Stomach (tissue), 8 donors: ENCODE measurements at regions not wholly inside any gene's neighbourhood (a gene's known extent, or its start where the extent isn't known, plus 50 kb on each side); places are given as distances from the start of the nearest gene placed in this dataset.

Experiments
- DNase-seq, 2 donors: peaks; one replicate each; pipeline versions ENCODE4 v3.0.0 to v3.0.0-alpha.2; 2013 to 2019
- H3K27ac ChIP-seq, 5 donors: fragments of 200-600 bp in 4 of 5; sonication (generic) in 4 of 5; one replicate each; pipeline ENCODE4 v1.5.1; 2013 to 2019; ENCODE audit warnings: mild to moderate bottlenecking in 1 of 5, moderate library complexity in 1 of 5
- H3K27me3 ChIP-seq, 3 donors: fragments of 200-600 bp; sonication (generic); one replicate each; pipeline ENCODE4 v1.5.1; 2017 to 2019; ENCODE audit warnings: mixed run types in 1 of 3
- H3K36me3 ChIP-seq, 4 donors: fragments of 200-600 bp; sonication (generic); 1 replicate in 3 of 4; 2 replicates in 1 of 4; pipeline ENCODE4 v1.5.1; 2016 to 2019
- H3K4me1 ChIP-seq, 4 donors: fragments of 200-600 bp; sonication (generic); one replicate each; pipeline ENCODE4 v1.5.1; 2016 to 2019
- H3K4me3 ChIP-seq, 4 donors: fragments of 200-600 bp; sonication (generic) in 3 of 4; one replicate each; pipeline ENCODE4 v1.5.1; 2016 to 2019; ENCODE audit warnings: mild to moderate bottlenecking in 1 of 4
- H3K9me3 ChIP-seq, 4 donors: fragments of 200-600 bp; sonication (generic); one replicate each; pipeline ENCODE4 v1.5.1; 2016 to 2019
- EP300 ChIP-seq: sonication (generic); formaldehyde crosslinking; IDR thresholded peaks from one replicate; pipeline ENCODE4 v1.6.1; 2017; ENCODE audit warnings: antibody characterized with exemption
- POLR2A ChIP-seq, 4 donors: fragments of 450-650 bp; IDR thresholded peaks; one replicate each; pipeline ENCODE4 v1.6.1; 2016; ENCODE audit warnings: antibody characterized with exemption in 4 of 4, control low read depth in 2 of 4, mild to moderate bottlenecking in 1 of 4, moderate library complexity in 1 of 4
- POLR2AphosphoS5 ChIP-seq, 3 donors: sonication (generic); formaldehyde crosslinking; IDR thresholded peaks; one replicate each; pipeline ENCODE4 v1.6.1; 2016; ENCODE audit warnings: antibody characterized with exemption in 3 of 3
- WGBS, 5 donors: extraction: QIAGEN DNeasy Blood & Tissue Kit in 3 of 5; methylation state at CpG; one replicate each; pipeline versions ENCODE4 v1.1.5 to v1.1.7; 2013 to 2018; 5-methylcytosine and 5-hydroxymethylcytosine counted together
- intact Hi-C: fragments of 100-400 bp; cut with DNase I; formaldehyde crosslinking; loops from one replicate; pipeline ENCODE4 v1.15.1; 2023; ENCODE audit warnings: low total_unique reads
- TF ChIP-seq, protein P1 (sequence below), 7 experiments: fragments of 450-650 bp in 4 of 7; fragments of 200-600 bp in 3 of 7; sonication (generic) in 3 of 7; IDR thresholded peaks; one replicate each; pipeline ENCODE4 v1.5.1; 2016 to 2019; ENCODE audit warnings: antibody characterized with exemption in 7 of 7, control low read depth in 2 of 7, mild to moderate bottlenecking in 1 of 7
- donor health status: healthy with polysubstance abuse.
- donor health status: Bipolar disorder and iron deficiency.
- donor health status: healthy.

DNA sequence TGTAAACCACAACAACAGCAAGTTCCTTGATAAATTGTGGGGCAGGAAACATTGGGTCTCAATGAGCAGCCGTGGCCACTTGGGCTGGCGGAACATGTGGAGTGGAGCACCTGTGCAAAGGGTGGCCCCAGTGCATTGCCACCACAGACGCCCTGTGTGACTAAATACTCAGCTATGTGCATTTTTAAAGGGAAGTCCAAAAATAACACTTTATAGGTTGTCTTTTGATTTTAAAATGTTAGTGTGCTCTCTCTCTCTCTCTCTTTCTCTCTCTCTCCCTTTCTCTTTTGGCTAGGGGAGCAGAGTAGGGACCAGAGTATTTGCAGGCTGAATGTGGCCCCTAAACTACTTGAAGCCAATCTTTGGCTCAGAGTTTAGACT is 236.3 kb downstream of the BCAS1 start:
- no peak overlapping the region for H3K4me3 ChIP-seq
- TF ChIP-seq POLR2A (IDR thresholded peaks at IDR 0.05) (no peak), POLR2AphosphoS5 (IDR thresholded peaks at IDR 0.05) (no peak), EP300 (no peak)
- TF ChIP-seq, protein P1, sequence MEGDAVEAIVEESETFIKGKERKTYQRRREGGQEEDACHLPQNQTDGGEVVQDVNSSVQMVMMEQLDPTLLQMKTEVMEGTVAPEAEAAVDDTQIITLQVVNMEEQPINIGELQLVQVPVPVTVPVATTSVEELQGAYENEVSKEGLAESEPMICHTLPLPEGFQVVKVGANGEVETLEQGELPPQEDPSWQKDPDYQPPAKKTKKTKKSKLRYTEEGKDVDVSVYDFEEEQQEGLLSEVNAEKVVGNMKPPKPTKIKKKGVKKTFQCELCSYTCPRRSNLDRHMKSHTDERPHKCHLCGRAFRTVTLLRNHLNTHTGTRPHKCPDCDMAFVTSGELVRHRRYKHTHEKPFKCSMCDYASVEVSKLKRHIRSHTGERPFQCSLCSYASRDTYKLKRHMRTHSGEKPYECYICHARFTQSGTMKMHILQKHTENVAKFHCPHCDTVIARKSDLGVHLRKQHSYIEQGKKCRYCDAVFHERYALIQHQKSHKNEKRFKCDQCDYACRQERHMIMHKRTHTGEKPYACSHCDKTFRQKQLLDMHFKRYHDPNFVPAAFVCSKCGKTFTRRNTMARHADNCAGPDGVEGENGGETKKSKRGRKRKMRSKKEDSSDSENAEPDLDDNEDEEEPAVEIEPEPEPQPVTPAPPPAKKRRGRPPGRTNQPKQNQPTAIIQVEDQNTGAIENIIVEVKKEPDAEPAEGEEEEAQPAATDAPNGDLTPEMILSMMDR (IDR thresholded peaks at IDR 0.05): no peak
- H3K27ac ChIP-seq: peak overlapping the region in 1 of 5 donors; percentile 4
- H3K36me3 ChIP-seq: no peaks in the 10 kb centered on the region
- intact Hi-C loops: no loop called here
- DNase-seq: no peak
- WGBS, 5 donors: 82 to 90% (median 88%) methylated on average over 3 of the region's 3 CpGs
- no peaks in the 10 kb centered on the region for H3K27me3 ChIP-seq
- no peaks in the 10 kb centered on the region for H3K9me3 ChIP-seq
- H3K4me1 ChIP-seq: peaks cover 6 to 28% (median 18%) of the 10 kb centered on the region in 4 donors

DNA sequence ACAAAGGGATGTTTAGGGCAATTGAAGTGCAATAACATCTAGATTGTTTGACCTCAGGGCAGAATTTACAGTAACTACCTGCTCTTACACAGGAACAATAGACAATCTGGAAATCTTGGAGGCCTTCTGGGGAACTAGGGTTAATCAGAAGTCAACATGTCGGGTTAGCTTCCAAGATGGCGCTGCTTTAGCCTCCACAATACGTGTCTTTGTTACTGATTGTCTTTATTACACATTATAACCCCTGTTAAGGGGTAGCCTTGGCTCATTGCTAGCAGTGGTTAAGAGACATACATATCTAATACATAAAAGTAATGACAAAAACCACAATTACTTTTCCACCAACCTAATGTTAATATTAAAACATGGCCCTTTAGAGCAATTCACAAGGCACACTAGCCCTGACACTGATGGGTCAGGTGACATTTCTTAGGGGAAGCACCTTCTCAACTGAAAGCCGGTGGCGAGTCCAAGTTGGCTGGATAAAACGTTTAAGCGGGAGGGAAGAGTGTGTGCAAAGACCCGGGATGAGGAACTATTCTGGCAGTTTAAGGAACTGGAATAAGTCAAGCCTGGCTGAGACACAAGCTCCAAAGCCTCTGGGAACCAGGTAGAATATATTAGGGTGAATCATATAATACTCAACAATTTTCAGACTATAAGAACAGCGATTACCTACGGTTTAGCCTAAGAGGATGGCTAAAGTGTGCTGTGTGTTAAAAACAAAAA is 236.9 kb downstream of the BCAS1 start:
- H3K36me3 ChIP-seq: no peaks in the 10 kb centered on the region
- no peak for TF ChIP-seq POLR2A (IDR thresholded peaks at IDR 0.05)
- no peak for TF ChIP-seq POLR2AphosphoS5 (IDR thresholded peaks at IDR 0.05)
- TF ChIP-seq, protein P1 (IDR thresholded peaks at IDR 0.05): no peak
- no peak for TF ChIP-seq EP300
- DNase-seq: no peak
- H3K27me3 ChIP-seq: no peaks in the 10 kb centered on the region
- no peaks in the 10 kb centered on the region for H3K9me3 ChIP-seq
- peaks cover 6 to 28% (median 19%) of the 10 kb centered on the region in 4 donors for H3K4me1 ChIP-seq
- intact Hi-C loops: no loop called here
- no peak overlapping the region for H3K4me3 ChIP-seq
- 77 to 90% (median 83%) methylated on average over 10 of the region's 10 CpGs for WGBS, 5 donors
- peak overlapping the region in 1 of 5 donors; percentile 4 for H3K27ac ChIP-seq

DNA sequence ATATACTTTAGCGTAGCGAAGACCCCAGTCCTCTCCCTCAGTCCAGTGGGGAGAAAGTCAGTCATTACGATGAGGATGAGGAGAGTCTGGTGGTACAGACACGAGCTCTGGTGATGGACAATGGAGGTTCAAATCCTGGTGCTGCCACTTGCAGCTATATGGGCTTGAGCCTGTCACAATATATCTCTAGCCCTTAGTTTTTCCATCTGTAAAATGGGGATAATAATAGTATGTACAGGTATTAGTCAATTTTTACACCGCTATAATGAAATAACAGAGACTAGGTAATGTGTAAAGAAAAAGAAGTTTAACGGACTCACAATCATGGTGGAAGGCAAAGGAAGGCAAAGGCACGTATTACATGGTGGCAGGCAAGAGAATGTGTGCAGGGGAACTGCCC is 237.9 kb downstream of the BCAS1 start:
- no peaks in the 10 kb centered on the region for H3K27me3 ChIP-seq
- no peak for DNase-seq
- H3K9me3 ChIP-seq: no peaks in the 10 kb centered on the region
- no peaks in the 10 kb centered on the region for H3K36me3 ChIP-seq
- 94 to 99% (median 96%) methylated on average over 7 of the region's 7 CpGs for WGBS, 5 donors
- no peak overlapping the region for H3K4me3 ChIP-seq
- H3K27ac ChIP-seq: no peak overlapping the region
- peaks cover 6 to 33% (median 22%) of the 10 kb centered on the region in 4 donors for H3K4me1 ChIP-seq
- TF ChIP-seq EP300: no peak
- TF ChIP-seq POLR2A (IDR thresholded peaks at IDR 0.05): no peak
- no peak for TF ChIP-seq POLR2AphosphoS5 (IDR thresholded peaks at IDR 0.05)
- TF ChIP-seq, protein P1 (IDR thresholded peaks at IDR 0.05): no peak
- intact Hi-C loops: no loop called here

DNA sequence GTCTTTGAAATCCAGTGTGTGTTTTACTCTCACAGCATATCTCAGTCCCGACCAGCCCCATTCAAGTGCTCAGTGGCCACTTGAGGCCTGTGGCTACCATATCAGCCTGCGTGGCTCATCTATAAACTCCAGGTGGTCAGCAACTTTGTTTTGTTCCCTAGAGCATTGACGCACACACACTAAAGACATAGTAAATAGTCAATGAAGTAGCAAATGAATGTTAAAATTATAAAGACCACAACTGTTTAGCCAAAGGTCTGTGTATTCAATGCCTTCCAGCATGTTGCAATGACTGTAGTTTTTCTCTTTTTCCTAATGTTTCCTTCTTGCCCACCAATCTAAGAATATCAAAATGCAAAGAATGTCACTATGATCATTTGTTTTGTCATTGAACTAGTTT is 238.2 kb upstream of the ZNF217 start:
- Histone ChIP-seq H3K27me3 (no peaks in the 10 kb centered on the region), H3K27ac (no peak overlapping the region), H3K9me3 (no peaks in the 10 kb centered on the region), H3K4me3 (no peak overlapping the region), H3K4me1 (peaks cover 6 to 39% (median 22%) of the 10 kb centered on the region in 4 donors), H3K36me3 (no peaks in the 10 kb centered on the region)
- TF ChIP-seq, protein P1 (IDR thresholded peaks at IDR 0.05): no peak
- no peak for TF ChIP-seq POLR2AphosphoS5 (IDR thresholded peaks at IDR 0.05)
- TF ChIP-seq EP300: no peak
- TF ChIP-seq POLR2A (IDR thresholded peaks at IDR 0.05): no peak
- no peak for DNase-seq
- intact Hi-C loops: no loop called here
- 92 to 99% (median 97%) methylated on average over 3 of the region's 3 CpGs for WGBS, 5 donors
